Hematopoietic multipotent progenitor cell treated with erythropoietin and hydrocortisone succinate and interleukin-3 and kit ligand, for 6 days (in vitro differentiated cells): ENCODE measurements at regions not wholly inside any gene's neighbourhood (a gene's known extent, or its start where the extent isn't known, plus 50 kb on each side); places are given as distances from the start of the nearest gene placed in this dataset.
A peak's percentile ranks its signal among the peaks of the same experiment; 100 is the strongest.
"Not testable (repeated sequence)": the region's sequence is repeated elsewhere in the genome, so short reads cannot be mapped to it uniquely, and the experiment has no call there.

ENCODE experiments used
- DNase-seq: peaks from one replicate; pipeline ENCODE4 v3.0.0-alpha.2; 2015

- not testable (repeated sequence) for DNase-seq
Observed at GRCh38 chr20:29883514-29884219, 1373.8 kb upstream of the DEFB115 start.

- DNase-seq, result peak; percentile 6
Observed at GRCh38 chr20:29884322-29884721, 1373.1 kb upstream of the DEFB115 start.

GRCh38 chr20:29885282-29886185 lies 1371.9 kb upstream of the DEFB115 start:
- DNase-seq, result not testable (repeated sequence)

GRCh38 chr20:29891555-29891954 lies 1365.9 kb upstream of the DEFB115 start:
- not testable (repeated sequence) for DNase-seq
